SK-N-SH (cell line): ENCODE measurements at regions not wholly inside any gene's neighbourhood (a gene's known extent, or its start where the extent isn't known, plus 50 kb on each side); places are given as distances from the start of the nearest gene placed in this dataset.

Source experiments
- CTCF ChIA-PET: fragments of 300-600, 350-600 bp; formaldehyde crosslinking; extraction: SDS; loops from one replicate; lab custom pipeline; 2021; lab: Yijun Ruan, JAX
- POLR2A ChIA-PET: fragments of 350-600 bp; sonication (Branson Sonifier 250); formaldehyde crosslinking; extraction: SDS; loops from one replicate; lab custom pipeline; 2020; ENCODE audit warnings: antibody characterized with exemption, inconsistent platforms; lab: Yijun Ruan, JAX
- DNase-seq: peaks from one replicate; pipeline ENCODE4 v3.0.0; 2012
- H2AFZ ChIP-seq: fragments of 200-600 bp; sonication (generic); 2 replicates; pipeline ENCODE4 v1.8.1; 2016; ENCODE audit warnings: antibody characterized with exemption, mild to moderate bottlenecking, low read depth
- H3F3A ChIP-seq: fragments of 200-600 bp; sonication (generic); replicated peaks from 2 replicates; pipeline ENCODE3; 2016; ENCODE audit warnings: antibody characterized with exemption, mild to moderate bottlenecking; ENCODE audit not compliant: insufficient read depth
- H3K27ac ChIP-seq, 2 experiments: fragments of 200-500 bp in 1 of 2; fragments of 200-600 bp in 1 of 2; sonication (Bioruptor generic) in 1 of 2; sonication (generic), shearing (Covaris generic) in 1 of 2; 2 replicates each; pipeline versions ENCODE4 v1.5.1 to v1.6.1; 2014 to 2016; ENCODE audit warnings: low read depth in 2 of 2, inconsistent platforms in 1 of 2, low read length in 1 of 2, mild to moderate bottlenecking in 1 of 2, mixed read lengths in 1 of 2
- H3K27me3 ChIP-seq: fragments of 200-600 bp; sonication (generic), shearing (Covaris generic); 2 replicates; pipeline ENCODE4 v1.6.1; 2016; ENCODE audit warnings: mixed run types; ENCODE audit not compliant: insufficient read depth
- H3K36me3 ChIP-seq, 2 experiments: fragments of 200-500 bp in 1 of 2; fragments of 200-600 bp in 1 of 2; sonication (Bioruptor generic) in 1 of 2; sonication (generic) in 1 of 2; replicated peaks in 1 of 2; 2 replicates each; pipeline versions ENCODE3 to v1.5.1; 2014 to 2016; ENCODE audit warnings: low read length in 1 of 2, mild to moderate bottlenecking in 1 of 2; ENCODE audit not compliant: insufficient read depth in 2 of 2, control insufficient read depth in 1 of 2
- H3K4me1 ChIP-seq, 2 experiments: fragments of 200-500 bp in 1 of 2; fragments of 200-600 bp in 1 of 2; sonication (Bioruptor generic) in 1 of 2; sonication (generic), shearing (Covaris generic) in 1 of 2; 2 replicates each; pipeline versions ENCODE4 v1.5.1 to v1.6.1; 2014 to 2016; ENCODE audit warnings: low read depth in 1 of 2, low read length in 1 of 2, mixed run types in 1 of 2; ENCODE audit not compliant: insufficient read depth in 2 of 2, control insufficient read depth in 1 of 2
- H3K4me2 ChIP-seq: fragments of 200-600 bp; sonication (generic), shearing (Covaris generic); 2 replicates; pipeline ENCODE4 v1.6.1; 2017; ENCODE audit warnings: mixed run types
- H3K4me3 ChIP-seq, 2 experiments: fragments of 200-500 bp in 1 of 2; fragments of 200-600 bp in 1 of 2; sonication (Bioruptor generic) in 1 of 2; sonication (generic), shearing (Covaris generic) in 1 of 2; 2 replicates each; pipeline versions ENCODE4 v1.5.1 to v1.8.1; 2014 to 2016; ENCODE audit warnings: low read depth in 2 of 2, inconsistent platforms in 1 of 2, low read length in 1 of 2, mild to moderate bottlenecking in 1 of 2, mixed read lengths in 1 of 2, moderate library complexity in 1 of 2
- H3K79me2 ChIP-seq: fragments of 200-600 bp; sonication (generic); 2 replicates; pipeline ENCODE4 v1.8.1; 2017; ENCODE audit warnings: mild to moderate bottlenecking; ENCODE audit not compliant: insufficient read depth
- H3K9ac ChIP-seq: fragments of 200-600 bp; sonication (generic); 2 replicates; pipeline ENCODE4 v1.6.1; 2017; ENCODE audit warnings: mixed run types
- H3K9me2 ChIP-seq: fragments of 200-600 bp; sonication (generic); 2 replicates; pipeline ENCODE4 v1.6.1; 2017; ENCODE audit warnings: mixed run types
- H3K9me3 ChIP-seq: fragments of 200-600 bp; sonication (generic); 2 replicates; pipeline ENCODE4 v1.6.1; 2017; ENCODE audit warnings: mixed run types, mild to moderate bottlenecking, moderate library complexity
- H4K20me1 ChIP-seq: fragments of 200-600 bp; sonication (generic); 2 replicates; pipeline ENCODE4 v1.6.1; 2017; ENCODE audit warnings: mild to moderate bottlenecking, mixed run types; ENCODE audit not compliant: insufficient read depth
- CHD2 ChIP-seq: fragments of 150-350 bp; IDR thresholded peaks from 2 replicates; pipeline ENCODE4 v1.6.1; 2018; ENCODE audit warnings: low read length; ENCODE audit not compliant: partially characterized antibody
- ELF1 ChIP-seq: IDR thresholded peaks from 2 replicates; pipeline ENCODE4 v1.4.0; 2012
- FOSL2 ChIP-seq: IDR thresholded peaks from 2 replicates; pipeline ENCODE4 v1.4.0; 2012; ENCODE audit warnings: low read depth, mild to moderate bottlenecking, moderate library complexity, borderline replicate concordance
- FOXJ3 ChIP-seq: sonication (generic); formaldehyde crosslinking; IDR thresholded peaks from 2 replicates; pipeline ENCODE4 v1.5.1; 2020; ENCODE audit warnings: mild to moderate bottlenecking, missing genetic modification reagents
- FOXM1 ChIP-seq: IDR thresholded peaks from 2 replicates; pipeline ENCODE4 v1.4.0; 2012; ENCODE audit warnings: low read depth, mild to moderate bottlenecking
- GABPA ChIP-seq: IDR thresholded peaks from 2 replicates; pipeline ENCODE4 v1.4.0; 2012; ENCODE audit warnings: low read depth, mild to moderate bottlenecking
- MXI1 ChIP-seq: IDR thresholded peaks from 2 replicates; pipeline ENCODE4 v1.6.1; 2012; ENCODE audit warnings: mild to moderate bottlenecking, low read depth, low read length, improper control_type of control experiment
- POLR2AphosphoS5 ChIP-seq: IDR thresholded peaks from 2 replicates; pipeline ENCODE4 v1.6.1; 2012; ENCODE audit warnings: low read depth, low read length
- RFX5 ChIP-seq: IDR thresholded peaks from 2 replicates; pipeline ENCODE4 v1.6.1; 2012; ENCODE audit warnings: mild to moderate bottlenecking, improper control_type of control experiment, low read length
- RXRA ChIP-seq: IDR thresholded peaks from 2 replicates; pipeline ENCODE4 v1.4.0; 2012; ENCODE audit warnings: low read depth, mild to moderate bottlenecking, borderline replicate concordance
- TCF12 ChIP-seq: IDR thresholded peaks from 2 replicates; pipeline ENCODE4 v1.4.0; 2012
- WGBS: methylation state at CpG from one replicate; pipeline ENCODE4 v1.1.6; 2017; ENCODE audit warnings: low lambda C conversion rate; 5-methylcytosine and 5-hydroxymethylcytosine counted together
- TF ChIP-seq, protein P1 (sequence below): IDR thresholded peaks from 2 replicates; pipeline ENCODE4 v1.6.1; 2012; ENCODE audit warnings: mild to moderate bottlenecking, low read depth, low read length, moderate library complexity
- TF ChIP-seq, protein P2 (sequence below): fragments of 200-600 bp; sonication (generic); IDR thresholded peaks from 2 replicates; pipeline ENCODE4 v1.6.1; 2017; ENCODE audit warnings: antibody characterized with exemption, mild to moderate bottlenecking, moderate library complexity
- TF ChIP-seq, protein P3 (sequence below): IDR thresholded peaks from 2 replicates; pipeline ENCODE4 v1.4.0; 2012; ENCODE audit warnings: low read depth, borderline replicate concordance
- TF ChIP-seq, protein P4 (sequence below): IDR thresholded peaks from 2 replicates; pipeline ENCODE4 v1.4.0; 2012; ENCODE audit warnings: low read depth, borderline replicate concordance
- TF ChIP-seq, protein P5 (sequence below): fragments of 150-350 bp; IDR thresholded peaks from 2 replicates; pipeline ENCODE4 v1.6.1; 2017; ENCODE audit warnings: antibody characterized with exemption, low read length, low read depth, borderline replicate concordance
- TF ChIP-seq, protein P6 (sequence below): fragments of 150-350 bp; IDR thresholded peaks from 2 replicates; pipeline ENCODE4 v1.6.1; 2016; ENCODE audit warnings: mild to moderate bottlenecking, low read depth, low read length
- TF ChIP-seq, protein P7 (sequence below): IDR thresholded peaks from 2 replicates; pipeline ENCODE4; 2012

DNA sequence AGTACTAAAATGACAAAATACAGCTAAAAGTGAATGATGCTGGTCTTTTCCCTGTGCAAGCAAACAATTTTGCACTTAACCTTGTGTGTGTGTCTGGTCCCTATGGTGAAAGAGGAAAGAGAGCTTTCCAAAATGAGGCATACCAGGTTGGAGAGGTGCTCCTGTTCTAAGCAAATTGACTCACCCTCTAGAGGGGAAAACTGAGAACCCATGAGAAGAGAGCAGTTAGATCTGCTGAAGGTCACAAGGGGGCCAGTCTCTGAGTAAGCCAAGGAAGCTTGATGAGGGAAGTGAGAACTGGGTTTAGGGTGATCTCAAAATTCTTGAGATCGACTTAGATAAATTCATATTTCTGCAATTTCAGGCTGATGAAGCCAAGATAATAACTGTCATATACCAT, 157.5 kb upstream of the TBX18 start:
- no peak overlapping the region for H3K4me3 ChIP-seq
- no peak overlapping the region for H3K9ac ChIP-seq
- no peaks in the 10 kb centered on the region for H3K9me2 ChIP-seq
- peaks cover 4% of the 10 kb centered on the region for H3K27me3 ChIP-seq
- H3K9me3 ChIP-seq = no peaks in the 10 kb centered on the region
- DNase-seq = no peak
- no peak overlapping the region for H3K27ac ChIP-seq
- H2AFZ ChIP-seq = no peak overlapping the region
- H3F3A ChIP-seq = no peaks in the 10 kb centered on the region
- H3K79me2 ChIP-seq = no peaks in the 10 kb centered on the region
- TF ChIP-seq FOSL2 (no peak), FOXJ3 (CRISPR knock-in tag) (no peak), ELF1 (no peak), CHD2 (no peak), MXI1 (no peak), FOXM1 (no peak), RXRA (no peak), TCF12 (no peak), GABPA (no peak), POLR2AphosphoS5 (no peak), RFX5 (no peak)
- TF ChIP-seq, protein P1, sequence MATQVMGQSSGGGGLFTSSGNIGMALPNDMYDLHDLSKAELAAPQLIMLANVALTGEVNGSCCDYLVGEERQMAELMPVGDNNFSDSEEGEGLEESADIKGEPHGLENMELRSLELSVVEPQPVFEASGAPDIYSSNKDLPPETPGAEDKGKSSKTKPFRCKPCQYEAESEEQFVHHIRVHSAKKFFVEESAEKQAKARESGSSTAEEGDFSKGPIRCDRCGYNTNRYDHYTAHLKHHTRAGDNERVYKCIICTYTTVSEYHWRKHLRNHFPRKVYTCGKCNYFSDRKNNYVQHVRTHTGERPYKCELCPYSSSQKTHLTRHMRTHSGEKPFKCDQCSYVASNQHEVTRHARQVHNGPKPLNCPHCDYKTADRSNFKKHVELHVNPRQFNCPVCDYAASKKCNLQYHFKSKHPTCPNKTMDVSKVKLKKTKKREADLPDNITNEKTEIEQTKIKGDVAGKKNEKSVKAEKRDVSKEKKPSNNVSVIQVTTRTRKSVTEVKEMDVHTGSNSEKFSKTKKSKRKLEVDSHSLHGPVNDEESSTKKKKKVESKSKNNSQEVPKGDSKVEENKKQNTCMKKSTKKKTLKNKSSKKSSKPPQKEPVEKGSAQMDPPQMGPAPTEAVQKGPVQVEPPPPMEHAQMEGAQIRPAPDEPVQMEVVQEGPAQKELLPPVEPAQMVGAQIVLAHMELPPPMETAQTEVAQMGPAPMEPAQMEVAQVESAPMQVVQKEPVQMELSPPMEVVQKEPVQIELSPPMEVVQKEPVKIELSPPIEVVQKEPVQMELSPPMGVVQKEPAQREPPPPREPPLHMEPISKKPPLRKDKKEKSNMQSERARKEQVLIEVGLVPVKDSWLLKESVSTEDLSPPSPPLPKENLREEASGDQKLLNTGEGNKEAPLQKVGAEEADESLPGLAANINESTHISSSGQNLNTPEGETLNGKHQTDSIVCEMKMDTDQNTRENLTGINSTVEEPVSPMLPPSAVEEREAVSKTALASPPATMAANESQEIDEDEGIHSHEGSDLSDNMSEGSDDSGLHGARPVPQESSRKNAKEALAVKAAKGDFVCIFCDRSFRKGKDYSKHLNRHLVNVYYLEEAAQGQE = no peak
- TF ChIP-seq, protein P2, sequence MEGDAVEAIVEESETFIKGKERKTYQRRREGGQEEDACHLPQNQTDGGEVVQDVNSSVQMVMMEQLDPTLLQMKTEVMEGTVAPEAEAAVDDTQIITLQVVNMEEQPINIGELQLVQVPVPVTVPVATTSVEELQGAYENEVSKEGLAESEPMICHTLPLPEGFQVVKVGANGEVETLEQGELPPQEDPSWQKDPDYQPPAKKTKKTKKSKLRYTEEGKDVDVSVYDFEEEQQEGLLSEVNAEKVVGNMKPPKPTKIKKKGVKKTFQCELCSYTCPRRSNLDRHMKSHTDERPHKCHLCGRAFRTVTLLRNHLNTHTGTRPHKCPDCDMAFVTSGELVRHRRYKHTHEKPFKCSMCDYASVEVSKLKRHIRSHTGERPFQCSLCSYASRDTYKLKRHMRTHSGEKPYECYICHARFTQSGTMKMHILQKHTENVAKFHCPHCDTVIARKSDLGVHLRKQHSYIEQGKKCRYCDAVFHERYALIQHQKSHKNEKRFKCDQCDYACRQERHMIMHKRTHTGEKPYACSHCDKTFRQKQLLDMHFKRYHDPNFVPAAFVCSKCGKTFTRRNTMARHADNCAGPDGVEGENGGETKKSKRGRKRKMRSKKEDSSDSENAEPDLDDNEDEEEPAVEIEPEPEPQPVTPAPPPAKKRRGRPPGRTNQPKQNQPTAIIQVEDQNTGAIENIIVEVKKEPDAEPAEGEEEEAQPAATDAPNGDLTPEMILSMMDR = no peak
- TF ChIP-seq, protein P3, sequence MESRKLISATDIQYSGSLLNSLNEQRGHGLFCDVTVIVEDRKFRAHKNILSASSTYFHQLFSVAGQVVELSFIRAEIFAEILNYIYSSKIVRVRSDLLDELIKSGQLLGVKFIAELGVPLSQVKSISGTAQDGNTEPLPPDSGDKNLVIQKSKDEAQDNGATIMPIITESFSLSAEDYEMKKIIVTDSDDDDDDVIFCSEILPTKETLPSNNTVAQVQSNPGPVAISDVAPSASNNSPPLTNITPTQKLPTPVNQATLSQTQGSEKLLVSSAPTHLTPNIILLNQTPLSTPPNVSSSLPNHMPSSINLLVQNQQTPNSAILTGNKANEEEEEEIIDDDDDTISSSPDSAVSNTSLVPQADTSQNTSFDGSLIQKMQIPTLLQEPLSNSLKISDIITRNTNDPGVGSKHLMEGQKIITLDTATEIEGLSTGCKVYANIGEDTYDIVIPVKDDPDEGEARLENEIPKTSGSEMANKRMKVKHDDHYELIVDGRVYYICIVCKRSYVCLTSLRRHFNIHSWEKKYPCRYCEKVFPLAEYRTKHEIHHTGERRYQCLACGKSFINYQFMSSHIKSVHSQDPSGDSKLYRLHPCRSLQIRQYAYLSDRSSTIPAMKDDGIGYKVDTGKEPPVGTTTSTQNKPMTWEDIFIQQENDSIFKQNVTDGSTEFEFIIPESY = no peak
- TF ChIP-seq, protein P4, sequence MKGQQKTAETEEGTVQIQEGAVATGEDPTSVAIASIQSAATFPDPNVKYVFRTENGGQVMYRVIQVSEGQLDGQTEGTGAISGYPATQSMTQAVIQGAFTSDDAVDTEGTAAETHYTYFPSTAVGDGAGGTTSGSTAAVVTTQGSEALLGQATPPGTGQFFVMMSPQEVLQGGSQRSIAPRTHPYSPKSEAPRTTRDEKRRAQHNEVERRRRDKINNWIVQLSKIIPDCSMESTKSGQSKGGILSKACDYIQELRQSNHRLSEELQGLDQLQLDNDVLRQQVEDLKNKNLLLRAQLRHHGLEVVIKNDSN = no peak
- TF ChIP-seq, protein P5, sequence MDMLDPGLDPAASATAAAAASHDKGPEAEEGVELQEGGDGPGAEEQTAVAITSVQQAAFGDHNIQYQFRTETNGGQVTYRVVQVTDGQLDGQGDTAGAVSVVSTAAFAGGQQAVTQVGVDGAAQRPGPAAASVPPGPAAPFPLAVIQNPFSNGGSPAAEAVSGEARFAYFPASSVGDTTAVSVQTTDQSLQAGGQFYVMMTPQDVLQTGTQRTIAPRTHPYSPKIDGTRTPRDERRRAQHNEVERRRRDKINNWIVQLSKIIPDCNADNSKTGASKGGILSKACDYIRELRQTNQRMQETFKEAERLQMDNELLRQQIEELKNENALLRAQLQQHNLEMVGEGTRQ = no peak
- TF ChIP-seq, protein P6, sequence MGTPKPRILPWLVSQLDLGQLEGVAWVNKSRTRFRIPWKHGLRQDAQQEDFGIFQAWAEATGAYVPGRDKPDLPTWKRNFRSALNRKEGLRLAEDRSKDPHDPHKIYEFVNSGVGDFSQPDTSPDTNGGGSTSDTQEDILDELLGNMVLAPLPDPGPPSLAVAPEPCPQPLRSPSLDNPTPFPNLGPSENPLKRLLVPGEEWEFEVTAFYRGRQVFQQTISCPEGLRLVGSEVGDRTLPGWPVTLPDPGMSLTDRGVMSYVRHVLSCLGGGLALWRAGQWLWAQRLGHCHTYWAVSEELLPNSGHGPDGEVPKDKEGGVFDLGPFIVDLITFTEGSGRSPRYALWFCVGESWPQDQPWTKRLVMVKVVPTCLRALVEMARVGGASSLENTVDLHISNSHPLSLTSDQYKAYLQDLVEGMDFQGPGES = no peak
- TF ChIP-seq, protein P7, sequence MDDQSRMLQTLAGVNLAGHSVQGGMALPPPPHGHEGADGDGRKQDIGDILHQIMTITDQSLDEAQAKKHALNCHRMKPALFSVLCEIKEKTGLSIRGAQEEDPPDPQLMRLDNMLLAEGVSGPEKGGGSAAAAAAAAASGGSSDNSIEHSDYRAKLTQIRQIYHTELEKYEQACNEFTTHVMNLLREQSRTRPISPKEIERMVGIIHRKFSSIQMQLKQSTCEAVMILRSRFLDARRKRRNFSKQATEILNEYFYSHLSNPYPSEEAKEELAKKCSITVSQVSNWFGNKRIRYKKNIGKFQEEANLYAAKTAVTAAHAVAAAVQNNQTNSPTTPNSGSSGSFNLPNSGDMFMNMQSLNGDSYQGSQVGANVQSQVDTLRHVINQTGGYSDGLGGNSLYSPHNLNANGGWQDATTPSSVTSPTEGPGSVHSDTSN = no peak
- ChIA-PET POLR2A (no interaction called here), CTCF (no interaction called here)
- no peaks in the 10 kb centered on the region for H3K36me3 ChIP-seq
- no peaks in the 10 kb centered on the region for H4K20me1 ChIP-seq
- no peak overlapping the region for H3K4me2 ChIP-seq
- 0% methylated on average over 1 of the region's 1 CpG for WGBS
- no peaks in the 10 kb centered on the region for H3K4me1 ChIP-seq
